Fibroblast of lung (primary cell): ENCODE measurements at regions not wholly inside any gene's neighbourhood (a gene's known extent, or its start where the extent isn't known, plus 50 kb on each side); places are given as distances from the start of the nearest gene placed in this dataset.

ENCODE experiments used
- DNase-seq, 2 donors: peaks; one replicate each; pipeline versions ENCODE4 v3.0.0 to v3.0.0-alpha.2; 2010; ENCODE audit warnings: low read depth in 2 of 2
- H2AFZ ChIP-seq: 2 replicates; pipeline ENCODE4 v1.5.1; 2012; ENCODE audit warnings: low read length, control low read depth, inconsistent platforms
- H3K27ac ChIP-seq: 2 replicates; pipeline ENCODE4 v1.5.1; 2011; ENCODE audit warnings: low read length, control low read depth; ENCODE audit not compliant: insufficient read depth
- H3K27me3 ChIP-seq: 2 replicates; pipeline ENCODE4 v1.5.1; 2011; ENCODE audit warnings: mild to moderate bottlenecking, low read length; ENCODE audit not compliant: control insufficient read depth, insufficient read depth
- H3K36me3 ChIP-seq: 2 replicates; pipeline ENCODE4 v1.5.1; 2011; ENCODE audit warnings: low read length; ENCODE audit not compliant: control insufficient read depth, insufficient read depth
- H3K4me1 ChIP-seq: 2 replicates; pipeline ENCODE4 v1.5.1; 2011; ENCODE audit warnings: low read length; ENCODE audit not compliant: control insufficient read depth, insufficient read depth; ENCODE audit errors: extremely low read depth
- H3K4me2 ChIP-seq: 2 replicates; pipeline ENCODE4 v1.5.1; 2011; ENCODE audit warnings: low read length, control low read depth; ENCODE audit not compliant: insufficient read depth; ENCODE audit errors: extremely low read depth
- H3K4me3 ChIP-seq, 4 experiments: fragments of 200-600 bp in 1 of 4; sonication (generic) in 1 of 4; replicated peaks in 1 of 4; 2 replicates each; pipeline ENCODE4 v1.5.1; 2011 to 2016; ENCODE audit warnings: low read length in 4 of 4, low read depth in 3 of 4, mild to moderate bottlenecking in 3 of 4, control low read depth in 2 of 4, inconsistent platforms in 1 of 4, mixed read lengths in 1 of 4; ENCODE audit not compliant: insufficient read depth in 1 of 4; ENCODE audit errors: control extremely low read depth in 1 of 4
- H3K79me2 ChIP-seq: 2 replicates; pipeline ENCODE4 v1.5.1; 2012; ENCODE audit warnings: mild to moderate bottlenecking, low read length, inconsistent platforms; ENCODE audit not compliant: control insufficient read depth, insufficient read depth
- H3K9ac ChIP-seq: 2 replicates; pipeline ENCODE4 v1.5.1; 2011; ENCODE audit warnings: mild to moderate bottlenecking, low read length, control low read depth; ENCODE audit not compliant: insufficient read depth
- H3K9me3 ChIP-seq: 2 replicates; pipeline ENCODE4 v1.5.1; 2012; ENCODE audit warnings: low read depth, low read length; ENCODE audit not compliant: control insufficient read depth, insufficient read depth
- H4K20me1 ChIP-seq: 2 replicates; pipeline ENCODE4 v1.5.1; 2011; ENCODE audit warnings: low read length; ENCODE audit not compliant: control insufficient read depth, insufficient read depth; ENCODE audit errors: extremely low read depth
- CTCF ChIP-seq, 2 donors: IDR thresholded peaks in 1 of 2; conservative IDR thresholded peaks in 1 of 2; 1 replicate in 1 of 2; 2 replicates in 1 of 2; pipeline ENCODE4 v1.5.1; 2011 to 2012; ENCODE audit warnings: low read length in 2 of 2, control low read depth in 1 of 2, inconsistent platforms in 1 of 2, low read depth in 1 of 2, mild to moderate bottlenecking in 1 of 2
- EZH2 ChIP-seq: IDR thresholded peaks from 2 replicates; pipeline ENCODE4 v1.5.1; 2012; ENCODE audit warnings: low read length, control low read depth, mild to moderate bottlenecking; ENCODE audit errors: missing control alignments

GRCh38 chr9:126561582-126561981 is 52.1 kb upstream of the LMX1B start:
- H3K27me3 ChIP-seq: peaks cover 7% of the 10 kb centered on the region
- no peak overlapping the region for H3K27ac ChIP-seq
- no peaks in the 10 kb centered on the region for H4K20me1 ChIP-seq
- no peak for TF ChIP-seq EZH2
- TF ChIP-seq CTCF (conservative IDR thresholded peaks at IDR 0.05 in 1 of 2, IDR thresholded peaks at IDR 0.05 in 1 of 2; ENCODE audit: low read depth in 1 of 2, low read length in 2 of 2): no peak
- H3K9me3 ChIP-seq: no peaks in the 10 kb centered on the region
- no peaks in the 10 kb centered on the region for H3K36me3 ChIP-seq
- H3K4me3 ChIP-seq: no peak overlapping the region
- no peaks in the 10 kb centered on the region for H3K4me1 ChIP-seq
- no peaks in the 10 kb centered on the region for H3K79me2 ChIP-seq
- H2AFZ ChIP-seq: no peak overlapping the region
- no peak overlapping the region for H3K9ac ChIP-seq
- DNase-seq: no peak
- no peak overlapping the region for H3K4me2 ChIP-seq

GRCh38 chr9:126563556-126563955 is 50.2 kb upstream of the LMX1B start:
- no peaks in the 10 kb centered on the region for H3K79me2 ChIP-seq
- H3K27ac ChIP-seq: no peak overlapping the region
- H2AFZ ChIP-seq: no peak overlapping the region
- DNase-seq: no peak
- H3K4me1 ChIP-seq: no peaks in the 10 kb centered on the region
- no peak for TF ChIP-seq EZH2
- no peak for TF ChIP-seq CTCF (conservative IDR thresholded peaks at IDR 0.05 in 1 of 2, IDR thresholded peaks at IDR 0.05 in 1 of 2; ENCODE audit: low read depth in 1 of 2, low read length in 2 of 2)
- H3K27me3 ChIP-seq: peaks cover 7% of the 10 kb centered on the region
- H3K4me3 ChIP-seq: no peak overlapping the region
- H3K4me2 ChIP-seq: no peak overlapping the region
- no peaks in the 10 kb centered on the region for H3K9me3 ChIP-seq
- no peak overlapping the region for H3K9ac ChIP-seq
- H3K36me3 ChIP-seq: no peaks in the 10 kb centered on the region
- no peaks in the 10 kb centered on the region for H4K20me1 ChIP-seq
